GM18507 (cell line): ENCODE measurements at regions not wholly inside any gene's neighbourhood (a gene's known extent, or its start where the extent isn't known, plus 50 kb on each side); places are given as distances from the start of the nearest gene placed in this dataset.
"Not testable (repeated sequence)": the region's sequence is repeated elsewhere in the genome, so short reads cannot be mapped to it uniquely, and the experiment has no call there.

Experiments
- DNase-seq: peaks from one replicate; pipeline ENCODE4 v3.0.0; 2011; ENCODE audit warnings: low read depth; ENCODE audit not compliant: insufficient read length; ENCODE audit errors: extremely low spot score
- FAIRE-seq: peaks from 2 replicates; lab custom pipeline; 2011; peaks lifted over from hg19 to GRCh38; lab: Jason Lieb, UNC

- DNase-seq (no peak), FAIRE-seq (no peak)
Measured at GRCh38 chr7:145193951-145194350, 358.1 kb upstream of the TPK1 start.

GRCh38 chr7:145184956-145185355 is 349.1 kb upstream of the TPK1 start:
- no peak for FAIRE-seq

GRCh38 chr7:145183069-145183468 is 347.2 kb upstream of the TPK1 start:
- FAIRE-seq (no peak), DNase-seq (no peak)

More at GRCh38 chr7:145184956-145185355, 349.1 kb upstream of the TPK1 start:
- DNase-seq = no peak

- FAIRE-seq = no peak
Measured at GRCh38 chr7:145175366-145175765, 339.5 kb upstream of the TPK1 start.

GRCh38 chr7:145169908-145170307 is 334.1 kb upstream of the TPK1 start:
- no peak for FAIRE-seq
- no peak for DNase-seq

More at GRCh38 chr7:145175366-145175765, 339.5 kb upstream of the TPK1 start:
- DNase-seq = no peak

GRCh38 chr7:145168879-145169278 is 333.0 kb upstream of the TPK1 start:
- DNase-seq (no peak), FAIRE-seq (no peak)

- DNase-seq = no peak
- FAIRE-seq = no peak
Measured at GRCh38 chr7:145168427-145168826, 332.6 kb upstream of the TPK1 start.

GRCh38 chr7:145156834-145157233 is 321.0 kb upstream of the TPK1 start:
- no peak for DNase-seq

GRCh38 chr7:145152589-145152988 is 316.7 kb upstream of the TPK1 start:
- no peak for DNase-seq
- FAIRE-seq = no peak

More at GRCh38 chr7:145156834-145157233, 321.0 kb upstream of the TPK1 start:
- FAIRE-seq = no peak

- DNase-seq = no peak
- FAIRE-seq = no peak
Measured at GRCh38 chr7:145151676-145152075, 315.8 kb upstream of the TPK1 start.

- DNase-seq (no peak), FAIRE-seq (no peak)
Measured at GRCh38 chr7:145147865-145148264, 312.0 kb upstream of the TPK1 start.

GRCh38 chr7:145143685-145144084 is 307.8 kb upstream of the TPK1 start:
- no peak for FAIRE-seq
- no peak for DNase-seq

- FAIRE-seq (no peak), DNase-seq (no peak)
Measured at GRCh38 chr7:145134377-145134776, 298.5 kb upstream of the TPK1 start.

GRCh38 chr7:145123502-145123901 is 287.6 kb upstream of the TPK1 start:
- FAIRE-seq = no peak
- no peak for DNase-seq

GRCh38 chr7:145106001-145106400 is 270.1 kb upstream of the TPK1 start:
- FAIRE-seq (no peak), DNase-seq (no peak)

- FAIRE-seq = no peak
Measured at GRCh38 chr7:145105561-145105960, 269.7 kb upstream of the TPK1 start.

GRCh38 chr7:145104400-145104799 is 268.5 kb upstream of the TPK1 start:
- FAIRE-seq = no peak
- DNase-seq = no peak

More at GRCh38 chr7:145105561-145105960, 269.7 kb upstream of the TPK1 start:
- no peak for DNase-seq

GRCh38 chr7:145102199-145102598 is 266.3 kb upstream of the TPK1 start:
- not testable (repeated sequence) for DNase-seq, FAIRE-seq

- no peak for DNase-seq
Measured at GRCh38 chr7:145092766-145093165, 256.9 kb upstream of the TPK1 start.

GRCh38 chr7:145088111-145088745 is 252.4 kb upstream of the TPK1 start:
- no peak for DNase-seq
- FAIRE-seq = no peak

More at GRCh38 chr7:145092766-145093165, 256.9 kb upstream of the TPK1 start:
- no peak for FAIRE-seq

- DNase-seq (no peak), FAIRE-seq (no peak)
Measured at GRCh38 chr7:145082366-145083161, 246.7 kb upstream of the TPK1 start.
